H9 (cell line): ENCODE measurements at regions not wholly inside any gene's neighbourhood (a gene's known extent, or its start where the extent isn't known, plus 50 kb on each side); places are given as distances from the start of the nearest gene placed in this dataset.

ENCODE experiments used
- DNase-seq: peaks from one replicate; pipeline ENCODE4 v3.0.0-alpha.2; 2017
- H2AFZ ChIP-seq: one replicate; pipeline ENCODE4 v1.6.1; 2013; ENCODE audit warnings: mild to moderate bottlenecking, low read length, control low read depth, moderate library complexity
- H2AK5ac ChIP-seq: 2 replicates; pipeline ENCODE4 v1.6.1; 2013; ENCODE audit warnings: low read length, control low read depth, mixed read lengths; ENCODE audit not compliant: insufficient read length
- H2BK120ac ChIP-seq: one replicate; pipeline ENCODE4 v1.6.1; 2013; ENCODE audit warnings: low read depth, mild to moderate bottlenecking, low read length, control low read depth, inconsistent platforms; ENCODE audit not compliant: poor library complexity, severe bottlenecking
- H2BK12ac ChIP-seq: 2 replicates; pipeline ENCODE4 v1.6.1; 2013; ENCODE audit warnings: low read length, control low read depth, mixed read lengths, low read depth; ENCODE audit not compliant: insufficient read length
- H2BK15ac ChIP-seq: 2 replicates; pipeline ENCODE4 v1.6.1; 2013; ENCODE audit warnings: low read depth, low read length, control low read depth
- H2BK20ac ChIP-seq: one replicate; pipeline ENCODE4 v1.6.1; 2013; ENCODE audit warnings: low read depth, mild to moderate bottlenecking, low read length, control low read depth, inconsistent platforms; ENCODE audit not compliant: poor library complexity, severe bottlenecking
- H2BK5ac ChIP-seq: 2 replicates; pipeline ENCODE4 v1.6.1; 2013; ENCODE audit warnings: low read length, control low read depth, mixed read lengths; ENCODE audit not compliant: insufficient read length
- H3K14ac ChIP-seq: 2 replicates; pipeline ENCODE4 v1.6.1; 2013; ENCODE audit warnings: low read length, control low read depth; ENCODE audit not compliant: insufficient read depth
- H3K18ac ChIP-seq: 2 replicates; pipeline ENCODE4 v1.6.1; 2013; ENCODE audit warnings: low read depth, mild to moderate bottlenecking, mixed read lengths, low read length, control low read depth; ENCODE audit not compliant: insufficient read length
- H3K23ac ChIP-seq: 2 replicates; pipeline ENCODE4 v1.6.1; 2013; ENCODE audit warnings: low read length, control low read depth, mixed read lengths, low read depth; ENCODE audit not compliant: insufficient read length
- H3K23me2 ChIP-seq: 2 replicates; pipeline ENCODE4 v1.6.1; 2013; ENCODE audit warnings: low read depth, mild to moderate bottlenecking, mixed read lengths, low read length, control low read depth; ENCODE audit not compliant: insufficient read length, poor library complexity, severe bottlenecking
- H3K27ac ChIP-seq: 2 replicates; pipeline ENCODE4 v1.5.1; 2013; ENCODE audit warnings: low read length, control low read depth, mixed read lengths, low read depth; ENCODE audit not compliant: insufficient read length
- H3K27me3 ChIP-seq: 2 replicates; pipeline ENCODE4 v1.6.1; 2013; ENCODE audit warnings: low read length, control low read depth, inconsistent platforms; ENCODE audit not compliant: insufficient read depth
- H3K4ac ChIP-seq: 2 replicates; pipeline ENCODE4 v1.6.1; 2013; ENCODE audit warnings: low read depth, mild to moderate bottlenecking, control low read depth, inconsistent platforms, low read length, moderate library complexity
- H3K4me1 ChIP-seq: 2 replicates; pipeline ENCODE4 v1.6.1; 2013; ENCODE audit warnings: low read length, control low read depth, inconsistent platforms; ENCODE audit not compliant: insufficient read depth
- H3K4me2 ChIP-seq: 2 replicates; pipeline ENCODE4 v1.6.1; 2013; ENCODE audit warnings: low read length, control low read depth, mixed read lengths; ENCODE audit not compliant: insufficient read length, insufficient read depth
- H3K56ac ChIP-seq: 2 replicates; pipeline ENCODE4 v1.6.1; 2013; ENCODE audit warnings: low read depth, mild to moderate bottlenecking, mixed read lengths, low read length, control low read depth; ENCODE audit not compliant: insufficient read length
- H3K79me1 ChIP-seq: 2 replicates; pipeline ENCODE4 v1.6.1; 2013; ENCODE audit warnings: low read depth, mild to moderate bottlenecking, moderate library complexity, low read length, control low read depth, inconsistent platforms; ENCODE audit not compliant: insufficient read depth, poor library complexity, severe bottlenecking
- H3K79me2 ChIP-seq: 2 replicates; pipeline ENCODE4 v1.6.1; 2013; ENCODE audit warnings: low read length, control low read depth, inconsistent platforms; ENCODE audit not compliant: insufficient read depth
- H3K9ac ChIP-seq: 2 replicates; pipeline ENCODE4 v1.6.1; 2013; ENCODE audit warnings: low read length, control low read depth, mixed read lengths; ENCODE audit not compliant: insufficient read length; ENCODE audit errors: extremely low read depth
- H3K9me3 ChIP-seq: one replicate; pipeline ENCODE4 v1.6.1; 2013; ENCODE audit warnings: low read depth, low read length, inconsistent platforms; ENCODE audit not compliant: control insufficient read depth
- H3T11ph ChIP-seq: one replicate; pipeline ENCODE4 v1.6.1; 2013; ENCODE audit warnings: mild to moderate bottlenecking, low read length, control low read depth, inconsistent platforms
- H4K20me1 ChIP-seq: one replicate; pipeline ENCODE4 v1.6.1; 2013; ENCODE audit not compliant: control insufficient read depth, insufficient read length, insufficient read depth
- H4K5ac ChIP-seq: 2 replicates; pipeline ENCODE4 v1.6.1; 2013; ENCODE audit warnings: low read depth, mild to moderate bottlenecking, mixed read lengths, low read length, control low read depth; ENCODE audit not compliant: insufficient read length
- H4K8ac ChIP-seq: replicated peaks from 2 replicates; pipeline ENCODE4 v1.6.1; 2013; ENCODE audit warnings: low read length, control low read depth, mixed read lengths, low read depth; ENCODE audit not compliant: insufficient read length
- H4K91ac ChIP-seq: 2 replicates; pipeline ENCODE4 v1.6.1; 2013; ENCODE audit warnings: low read depth, mild to moderate bottlenecking, moderate library complexity, mixed read lengths, low read length, control low read depth; ENCODE audit not compliant: insufficient read length
- H3K27ac Mint-ChIP-seq, 3 experiments: 2 replicates in 2 of 3; 3 replicates in 1 of 3; pipeline ENCODE4 v1.8.0; 2020 to 2021; ENCODE audit warnings: mixed read lengths in 3 of 3, mild to moderate bottlenecking in 1 of 3, moderate library complexity in 1 of 3
- H3K27me3 Mint-ChIP-seq: 2 replicates; pipeline ENCODE4 v1.8.0; 2021; ENCODE audit warnings: low read depth, mild to moderate bottlenecking, moderate library complexity, mixed read lengths
- H3K36me3 Mint-ChIP-seq, 3 experiments: 2 replicates in 2 of 3; 3 replicates in 1 of 3; pipeline ENCODE4 v1.8.0; 2020 to 2021; ENCODE audit warnings: low read depth in 3 of 3, mixed read lengths in 3 of 3; ENCODE audit not compliant: insufficient read depth in 1 of 3
- H3K4me1 Mint-ChIP-seq, 2 experiments: 2 replicates each; pipeline ENCODE4 v1.8.0; 2020; ENCODE audit warnings: mixed read lengths in 2 of 2
- H3K4me3 Mint-ChIP-seq, 2 experiments: 2 replicates in 1 of 2; 3 replicates in 1 of 2; pipeline ENCODE4 v1.8.0; 2020 to 2021; ENCODE audit warnings: mild to moderate bottlenecking in 2 of 2, mixed read lengths in 2 of 2, moderate library complexity in 1 of 2
- H3K9me3 Mint-ChIP-seq, 2 experiments: 2 replicates in 1 of 2; 3 replicates in 1 of 2; pipeline ENCODE4 v1.8.0; 2020; ENCODE audit warnings: mild to moderate bottlenecking in 2 of 2, mixed read lengths in 2 of 2, moderate library complexity in 1 of 2
- CTCF ChIP-seq: fragments of 200-600 bp; sonication (generic); conservative IDR thresholded peaks from 3 replicates; pipeline ENCODE4 v1.8.0; 2021; ENCODE audit warnings: antibody characterized with exemption, mild to moderate bottlenecking
- WGBS: extraction: QIAGEN DNeasy Blood & Tissue Kit; methylation state at CpG from one replicate; pipeline ENCODE4 v1.1.7; 2013; ENCODE audit warnings: missing lambda C conversion rate, low lambda C conversion rate, mixed read lengths; ENCODE audit not compliant: insufficient read length; ENCODE audit errors: extremely low coverage; 5-methylcytosine and 5-hydroxymethylcytosine counted together

DNA sequence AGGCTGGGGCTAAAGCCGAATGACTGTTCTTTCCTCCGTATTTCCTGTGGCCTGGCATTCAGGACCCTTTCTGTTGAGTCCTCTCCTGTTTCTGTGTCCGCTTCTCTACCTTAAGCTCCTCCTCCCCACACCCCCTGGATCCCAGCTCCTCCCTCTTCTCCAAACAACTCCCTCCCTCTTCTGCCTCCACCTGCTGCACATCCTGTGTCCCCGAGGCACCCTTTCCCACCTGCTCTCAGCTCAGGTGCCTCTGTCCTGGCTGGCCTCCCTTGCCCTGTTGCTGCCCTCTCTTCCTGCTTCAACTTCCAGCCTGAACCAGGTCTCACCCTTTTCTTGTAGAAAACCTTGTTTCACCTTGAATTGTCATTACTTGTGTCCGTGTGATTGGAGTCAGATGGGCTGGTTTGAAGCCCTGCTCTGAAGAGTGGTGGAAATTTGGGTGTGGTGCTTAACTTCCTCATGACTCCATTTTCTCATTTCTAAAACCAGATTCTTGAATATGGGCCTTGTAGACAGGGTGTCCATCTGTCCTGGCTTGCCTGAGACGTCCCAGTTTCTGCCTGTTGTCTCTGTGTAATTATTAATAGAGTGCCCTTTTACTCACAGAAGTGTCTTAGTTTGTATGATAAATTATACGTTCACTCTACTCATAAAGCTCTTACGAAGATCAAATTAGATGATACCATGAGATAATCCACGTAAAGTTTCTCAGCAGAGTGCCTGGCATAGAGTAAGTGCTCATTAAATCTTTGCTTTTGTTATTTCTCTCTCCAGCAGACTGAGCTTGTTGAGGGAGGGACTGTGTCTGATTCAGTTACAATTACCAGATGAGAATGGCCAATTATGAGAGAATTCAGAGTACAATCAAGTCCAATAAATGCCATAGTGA is 58.9 kb upstream of the TRABD2B start:
- H3K4me1 Mint-ChIP-seq = peaks cover 16 to 19% of the 10 kb centered on the region in 2 experiments
- Histone ChIP-seq H3K4me2 (no peak overlapping the region), H4K20me1 (no peaks in the 10 kb centered on the region), H3K4me1 (no peaks in the 10 kb centered on the region; the same call in 1 of the 2 replicates), H3K9me3 (no peaks in the 10 kb centered on the region), H3K18ac (no peak overlapping the region), H2BK15ac (no peak overlapping the region), H3K14ac (no peak overlapping the region), H3K27ac (no peak overlapping the region), H3K56ac (no peak overlapping the region), H4K8ac (no peak overlapping the region), H3K79me1 (no peaks in the 10 kb centered on the region), H2AFZ (peak overlapping the region; percentile 65), H2BK20ac (no peak overlapping the region), H3K9ac (no peak overlapping the region), H3T11ph (no peak overlapping the region), H3K4ac (no peak overlapping the region), H2BK120ac (no peak overlapping the region), H2BK12ac (no peak overlapping the region), H3K79me2 (no peaks in the 10 kb centered on the region), H2AK5ac (no peak overlapping the region), H4K5ac (no peak overlapping the region), H4K91ac (no peak overlapping the region), H3K23me2 (no peaks in the 10 kb centered on the region), H3K23ac (no peak overlapping the region), H3K27me3 (peaks cover 2% of the 10 kb centered on the region; the same call in 1 of the 2 replicates), H2BK5ac (no peak overlapping the region)
- no peak overlapping the region for H3K4me3 Mint-ChIP-seq
- H3K36me3 Mint-ChIP-seq = no peaks in the 10 kb centered on the region
- no peak overlapping the region for H3K27ac Mint-ChIP-seq
- peak; percentile 84 for DNase-seq
- H3K9me3 Mint-ChIP-seq = no peaks in the 10 kb centered on the region; a peak in 1 of 5 replicates
- no peak for TF ChIP-seq CTCF
- H3K27me3 Mint-ChIP-seq = peaks cover 61% of the 10 kb centered on the region
- WGBS = no CpG with 5 or more reads among the region's 9 CpGs
